ENCODE measurements at regions not wholly inside any gene's neighbourhood (a gene's known extent, or its start where the extent isn't known, plus 50 kb on each side); places are given as distances from the start of the nearest gene placed in this dataset.

GRCh38 chr21:28418726-28419514 lies 573.8 kb downstream of the LTN1 start:
- no peak overlapping the region for H3K4me2 ChIP-seq (replicated peaks; ENCODE audit: low read depth, low read length, poor library complexity, severe bottlenecking)
- no peaks in the 10 kb centered on the region for H3K9me3 ChIP-seq (ENCODE audit: control extremely low read depth in 1 of 3, control insufficient read depth in 2 of 3, insufficient read depth in 1 of 3, low read length in 2 of 3)
- DNase-seq (no peak), ATAC-seq (ENCODE audit: low read depth) (no peak)
- no peaks in the 10 kb centered on the region for H3K27me3 ChIP-seq (replicated peaks in 1 of 4; ENCODE audit: control extremely low read depth in 1 of 4, control insufficient read depth in 3 of 4, insufficient read depth in 4 of 4, low read length in 3 of 4)
- no peak overlapping the region for H3K4me3 Mint-ChIP-seq
- POLR2A ChIA-PET, result no interaction called here
- no peaks in the 10 kb centered on the region for H3K79me2 ChIP-seq (ENCODE audit: control insufficient read depth, insufficient read depth, low read length)
- H3K9me3 Mint-ChIP-seq (ENCODE audit: insufficient read depth), result no peaks in the 10 kb centered on the region
- no peak overlapping the region for H3K9ac ChIP-seq (ENCODE audit: low read length)
- no peaks in the 10 kb centered on the region for H3K36me3 ChIP-seq (replicated peaks in 1 of 2; ENCODE audit: control extremely low read depth in 1 of 2, control insufficient read depth in 1 of 2, extremely low read depth in 1 of 2, insufficient read depth in 2 of 2, low read length in 1 of 2)
- intact Hi-C loops (cut with micrococcal nuclease), result no loop called here
- no peaks in the 10 kb centered on the region for H3K4me1 Mint-ChIP-seq
- H3K4me3 ChIP-seq (ENCODE audit: control extremely low read depth in 1 of 5, extremely low read depth in 1 of 5, insufficient read depth in 1 of 5, low read depth in 2 of 5, low read length in 4 of 5), result no peak overlapping the region
- H4K20me1 ChIP-seq (ENCODE audit: control insufficient read depth, insufficient read depth, low read length, poor library complexity, severe bottlenecking), result no peaks in the 10 kb centered on the region
- 91% methylated on average over 4 of the region's 6 CpGs for WGBS (ENCODE audit: insufficient coverage)
- H2AFZ ChIP-seq (ENCODE audit: insufficient read depth, low read depth, low read length, poor library complexity, severe bottlenecking), result no peak overlapping the region
- CTCF ChIA-PET, result no interaction called here
- H3K27ac ChIP-seq (ENCODE audit: low read length in 2 of 2), result no peak overlapping the region
- H3K27ac Mint-ChIP-seq, result no peak overlapping the region
- TF ChIP-seq EZH2 (IDR thresholded peaks at IDR 0.05; ENCODE audit: borderline replicate concordance, insufficient read depth, low read depth, low read length, poor library complexity, severe bottlenecking), result no peak
- no peak for TF ChIP-seq CTCF (IDR thresholded peaks at IDR 0.05)
- H3K4me1 ChIP-seq (ENCODE audit: control insufficient read depth in 2 of 2, insufficient read depth in 2 of 2, low read length in 2 of 2), result no peaks in the 10 kb centered on the region
- H3K27me3 Mint-ChIP-seq, result no peaks in the 10 kb centered on the region

GRCh38 chr21:28410256-28410655 lies 582.4 kb downstream of the LTN1 start:
- Mint-ChIP-seq H3K27me3 (no peaks in the 10 kb centered on the region), H3K4me3 (no peak overlapping the region), H3K27ac (no peak overlapping the region), H3K4me1 (no peaks in the 10 kb centered on the region), H3K9me3 (ENCODE audit: insufficient read depth) (no peaks in the 10 kb centered on the region)
- Histone ChIP-seq H3K27ac (ENCODE audit: low read length in 2 of 2) (no peak overlapping the region), H3K79me2 (ENCODE audit: control insufficient read depth, insufficient read depth, low read length) (no peaks in the 10 kb centered on the region), H4K20me1 (ENCODE audit: control insufficient read depth, insufficient read depth, low read length, poor library complexity, severe bottlenecking) (no peaks in the 10 kb centered on the region), H3K9ac (ENCODE audit: low read length) (no peak overlapping the region), H2AFZ (ENCODE audit: insufficient read depth, low read depth, low read length, poor library complexity, severe bottlenecking) (no peak overlapping the region), H3K4me3 (ENCODE audit: control extremely low read depth in 1 of 5, extremely low read depth in 1 of 5, insufficient read depth in 1 of 5, low read depth in 2 of 5, low read length in 4 of 5) (no peak overlapping the region), H3K9me3 (ENCODE audit: control extremely low read depth in 1 of 3, control insufficient read depth in 2 of 3, insufficient read depth in 1 of 3, low read length in 2 of 3) (no peaks in the 10 kb centered on the region), H3K36me3 (replicated peaks in 1 of 2; ENCODE audit: control extremely low read depth in 1 of 2, control insufficient read depth in 1 of 2, extremely low read depth in 1 of 2, insufficient read depth in 2 of 2, low read length in 1 of 2) (no peaks in the 10 kb centered on the region), H3K27me3 (replicated peaks in 1 of 4; ENCODE audit: control extremely low read depth in 1 of 4, control insufficient read depth in 3 of 4, insufficient read depth in 4 of 4, low read length in 3 of 4) (no peaks in the 10 kb centered on the region), H3K4me2 (replicated peaks; ENCODE audit: low read depth, low read length, poor library complexity, severe bottlenecking) (no peak overlapping the region), H3K4me1 (ENCODE audit: control insufficient read depth in 2 of 2, insufficient read depth in 2 of 2, low read length in 2 of 2) (no peaks in the 10 kb centered on the region)
- no peak for ATAC-seq (ENCODE audit: low read depth)
- WGBS (ENCODE audit: insufficient coverage), result 10% methylated on average over 2 of the region's 2 CpGs
- ChIA-PET CTCF (no interaction called here), POLR2A (no interaction called here)
- TF ChIP-seq EZH2 (IDR thresholded peaks at IDR 0.05; ENCODE audit: borderline replicate concordance, insufficient read depth, low read depth, low read length, poor library complexity, severe bottlenecking), result no peak
- no peak for TF ChIP-seq CTCF (IDR thresholded peaks at IDR 0.05)
- intact Hi-C loops (cut with micrococcal nuclease), result no loop called here
- DNase-seq, result no peak
